GM18861 (cell line): ENCODE measurements at regions not wholly inside any gene's neighbourhood (a gene's known extent, or its start where the extent isn't known, plus 50 kb on each side); places are given as distances from the start of the nearest gene placed in this dataset.
"Not testable (repeated sequence)": the region's sequence is repeated elsewhere in the genome, so short reads cannot be mapped to it uniquely, and the experiment has no call there.

ENCODE experiments used
- ATAC-seq: cut with Tn5 transposase; IDR thresholded peaks from one replicate; pipeline ENCODE4 v1.9.1; 2021; ENCODE audit not compliant: unreplicated experiment

DNA sequence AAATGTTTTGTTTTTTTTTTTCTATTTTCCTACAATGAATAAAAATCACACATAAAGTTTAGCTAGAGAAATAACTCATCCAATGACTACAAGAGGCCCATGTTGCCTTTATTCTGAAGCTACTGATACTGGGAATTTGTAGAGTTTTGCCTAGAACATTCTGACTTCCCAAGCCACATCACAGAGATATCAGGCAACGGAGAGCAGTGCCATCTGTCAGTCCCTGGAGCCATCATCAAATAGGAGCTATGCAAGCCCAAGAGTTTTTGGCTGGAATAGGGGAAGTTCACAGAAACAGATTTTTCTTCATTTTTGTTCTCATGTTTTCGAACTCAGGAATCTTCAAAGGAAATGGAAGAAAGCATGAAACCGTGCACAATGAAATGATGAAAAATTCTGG is 896.6 kb downstream of the TLE1 start:
- ATAC-seq, result no peak

DNA sequence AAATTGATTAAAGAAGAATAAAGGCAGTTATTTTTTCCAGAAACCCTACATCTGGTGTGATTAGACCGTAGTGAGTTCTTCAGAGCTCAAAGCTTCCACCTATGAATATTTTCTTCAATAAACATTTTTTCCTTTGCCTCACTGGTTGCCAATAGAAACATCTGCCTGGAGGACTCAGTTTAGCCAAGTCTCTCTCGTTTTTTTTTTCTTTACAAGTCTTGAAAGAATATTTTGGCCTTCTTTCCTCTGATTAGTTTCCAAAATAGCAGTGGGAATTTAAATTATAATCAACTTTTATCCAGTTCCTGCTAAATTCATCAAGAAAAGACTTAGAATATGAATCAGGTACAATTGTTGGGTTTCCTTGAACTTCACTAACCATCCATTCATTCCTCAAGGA is 897.5 kb downstream of the TLE1 start:
- ATAC-seq, result no peak

DNA sequence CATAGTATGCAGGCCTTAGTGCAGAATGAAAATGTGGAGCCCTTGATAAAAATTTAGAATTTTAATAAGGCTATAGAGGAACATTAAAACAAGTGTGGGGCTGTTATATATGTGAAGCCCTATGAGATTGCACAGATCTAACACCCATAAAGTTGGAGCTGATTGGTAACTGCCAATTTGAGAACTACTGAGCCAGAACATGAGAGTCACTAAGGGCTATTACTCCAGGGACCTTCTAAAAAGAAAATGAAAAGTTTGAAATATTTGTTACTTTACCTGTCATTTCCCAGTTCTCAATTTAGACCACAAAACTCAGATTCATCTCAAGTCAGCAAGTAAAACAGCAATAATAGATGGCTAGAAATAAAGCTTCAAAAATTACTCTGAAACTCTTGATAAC is 898.6 kb downstream of the TLE1 start:
- ATAC-seq, result no peak

DNA sequence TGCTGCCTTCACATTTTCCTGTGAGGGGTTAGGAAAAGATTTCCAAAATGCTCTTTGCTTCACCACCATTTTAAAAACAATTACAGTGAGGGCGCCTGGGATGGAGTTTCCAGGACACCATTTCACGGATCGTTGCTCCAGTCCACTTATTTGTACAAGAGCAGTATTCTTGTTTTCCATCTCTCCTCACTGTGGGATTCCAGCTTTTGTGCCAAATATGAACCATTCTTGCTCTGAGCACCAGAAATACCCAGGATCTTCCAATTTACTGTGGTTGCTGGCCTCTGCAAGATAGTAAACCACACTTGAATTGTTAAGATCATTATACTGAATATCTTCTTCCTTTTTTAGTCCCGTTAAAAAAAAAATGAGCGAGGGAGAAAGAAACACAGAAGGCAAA is 899.5 kb downstream of the TLE1 start:
- ATAC-seq, result no peak

DNA sequence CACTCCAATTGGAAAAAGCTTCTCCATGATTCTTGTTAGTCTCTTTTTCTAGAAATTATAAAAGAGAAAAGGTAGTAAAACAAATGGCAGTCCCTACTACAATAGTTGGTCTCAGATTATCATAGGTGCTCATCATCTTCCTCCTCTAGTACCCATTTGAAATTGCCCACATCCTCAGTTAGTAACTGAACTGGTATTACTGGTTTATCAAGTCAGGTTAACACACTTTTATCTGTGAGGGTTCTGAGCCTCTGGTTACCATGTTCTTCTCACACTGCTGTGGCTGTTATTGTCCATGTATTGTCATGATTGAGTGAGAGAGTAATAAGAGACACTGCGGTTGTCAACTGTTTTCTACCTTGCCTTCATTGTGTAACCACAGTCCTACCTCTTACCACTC is 901.7 kb downstream of the TLE1 start:
- ATAC-seq, result no peak

DNA sequence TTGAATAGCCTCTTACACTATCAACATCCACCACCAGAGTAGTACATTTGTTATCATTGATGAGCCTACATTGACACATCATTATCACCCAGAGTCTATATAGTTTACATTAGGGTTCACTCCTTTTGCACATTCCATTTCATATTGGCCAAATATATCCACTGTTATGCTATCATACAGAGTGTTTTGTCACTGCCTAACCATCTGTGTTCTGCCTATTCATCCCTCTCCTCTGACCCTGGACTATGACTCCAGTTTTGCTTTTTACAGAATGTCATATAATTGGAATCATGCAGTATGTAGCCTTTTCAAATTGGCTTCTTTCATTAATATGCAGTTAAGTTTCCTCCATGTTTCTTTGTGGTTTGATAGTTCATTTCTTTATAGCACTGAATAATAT is 904.7 kb downstream of the TLE1 start:
- no peak for ATAC-seq

DNA sequence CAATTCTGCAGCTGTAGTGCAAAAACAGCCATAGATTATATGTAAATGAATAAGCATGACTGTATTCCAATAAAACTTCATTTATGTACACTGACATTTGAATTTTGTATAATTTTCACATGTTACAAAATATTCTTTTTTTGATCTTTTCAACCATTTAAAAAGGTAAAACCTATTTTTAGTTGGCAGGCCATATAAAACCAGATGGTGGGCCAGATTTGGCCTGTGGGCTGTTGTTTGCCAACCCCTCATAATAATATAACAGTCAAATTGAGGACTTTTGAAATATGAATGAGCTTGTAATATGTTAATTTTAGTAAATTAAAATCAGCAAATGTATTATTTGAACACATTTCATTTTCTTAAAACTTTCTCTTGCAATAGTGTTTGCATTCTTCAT is 913.4 kb downstream of the TLE1 start:
- ATAC-seq, result no peak

DNA sequence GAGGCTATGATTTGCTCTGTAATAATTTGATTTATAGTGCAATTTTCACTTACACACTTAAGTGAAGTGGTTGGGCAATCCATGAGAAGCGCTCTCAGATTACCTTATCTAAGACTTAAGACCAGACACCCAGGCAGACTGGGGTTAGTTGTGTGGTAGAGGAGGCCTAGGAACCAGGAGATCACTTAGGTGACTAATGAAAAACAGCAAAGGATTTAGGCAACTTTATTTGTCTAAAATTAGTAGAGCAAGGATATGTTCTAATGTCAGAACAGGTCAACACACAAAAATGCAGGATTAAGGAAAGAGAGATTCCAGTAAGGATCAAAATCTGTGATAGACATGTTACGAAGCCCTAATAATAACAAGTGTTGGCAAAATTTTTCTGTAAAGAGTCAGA is 913.8 kb downstream of the TLE1 start:
- ATAC-seq, result no peak

DNA sequence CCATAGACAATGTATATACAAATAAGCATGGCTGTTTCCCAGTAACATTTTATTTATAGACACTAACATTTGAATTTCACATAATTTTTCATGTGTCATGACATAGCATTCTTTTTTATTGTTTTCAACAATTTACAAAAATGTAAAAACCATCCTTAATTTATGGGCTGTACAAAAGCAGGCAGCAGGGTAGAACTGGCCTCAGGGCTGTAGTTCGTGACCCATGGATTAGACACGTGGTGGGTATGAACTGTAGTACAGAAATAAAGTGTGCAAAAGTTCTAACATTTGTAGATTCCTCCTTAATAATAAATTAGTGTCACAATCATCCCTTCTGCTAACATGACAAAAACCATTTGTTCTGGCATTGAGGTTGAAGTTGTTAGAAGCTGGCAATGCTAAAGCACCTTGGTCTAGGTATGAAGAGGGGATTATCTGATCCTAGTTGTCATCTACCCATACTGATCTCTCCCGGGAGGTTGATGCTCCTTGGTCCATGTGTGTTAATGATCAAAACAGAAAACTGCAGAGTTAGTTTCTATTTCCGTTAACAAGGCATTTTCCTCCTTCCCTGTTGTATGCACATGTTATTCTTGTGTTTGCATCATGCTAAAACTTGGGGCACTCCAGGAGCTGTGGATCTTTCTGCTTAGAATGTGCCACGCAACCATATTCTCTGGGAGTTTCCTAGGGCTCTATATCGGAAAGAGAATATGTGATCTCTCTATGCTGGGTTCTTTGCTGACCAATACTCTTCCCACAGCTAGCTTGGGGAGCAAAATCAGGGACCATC is 917.6 kb downstream of the TLE1 start:
- ATAC-seq, result no peak

DNA sequence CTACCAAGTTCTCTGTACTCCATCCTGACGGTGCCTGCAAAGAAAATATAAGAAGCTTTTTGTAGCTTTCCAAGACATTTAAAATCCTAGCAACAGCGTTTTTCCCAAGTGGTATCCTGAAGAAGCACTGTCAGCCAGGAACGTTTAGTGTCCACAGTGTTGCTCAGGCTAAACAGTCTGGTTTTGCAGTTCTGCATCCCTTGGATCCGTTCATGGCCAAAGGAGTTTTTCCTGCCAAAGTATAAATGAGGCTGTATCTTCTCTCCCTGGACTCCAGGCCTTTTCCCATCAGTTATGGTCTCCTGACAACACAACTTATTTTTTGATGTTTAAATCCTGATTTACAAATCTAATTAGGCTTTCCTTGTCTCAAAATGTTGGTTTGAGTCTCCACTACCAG is 925.8 kb downstream of the TLE1 start:
- no peak for ATAC-seq

DNA sequence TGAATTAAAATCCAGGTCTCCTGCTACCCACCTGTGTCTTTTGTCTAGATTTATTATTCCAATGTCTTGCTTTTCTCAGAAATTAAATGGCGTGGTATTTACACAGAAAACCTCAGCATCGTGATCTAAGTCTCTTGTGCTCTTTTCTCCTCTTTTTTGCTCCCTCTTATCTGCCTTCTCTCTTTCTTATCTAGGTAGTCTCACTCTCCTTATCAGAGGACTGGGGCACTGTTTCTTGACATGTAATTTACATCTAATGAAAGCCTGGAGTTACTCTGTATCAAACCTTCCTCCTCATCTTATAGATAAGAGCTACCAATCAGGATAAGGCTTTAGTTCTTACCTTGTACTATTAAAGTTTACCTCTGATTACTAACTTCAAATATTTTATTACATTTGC is 933.8 kb downstream of the TLE1 start:
- no peak for ATAC-seq

DNA sequence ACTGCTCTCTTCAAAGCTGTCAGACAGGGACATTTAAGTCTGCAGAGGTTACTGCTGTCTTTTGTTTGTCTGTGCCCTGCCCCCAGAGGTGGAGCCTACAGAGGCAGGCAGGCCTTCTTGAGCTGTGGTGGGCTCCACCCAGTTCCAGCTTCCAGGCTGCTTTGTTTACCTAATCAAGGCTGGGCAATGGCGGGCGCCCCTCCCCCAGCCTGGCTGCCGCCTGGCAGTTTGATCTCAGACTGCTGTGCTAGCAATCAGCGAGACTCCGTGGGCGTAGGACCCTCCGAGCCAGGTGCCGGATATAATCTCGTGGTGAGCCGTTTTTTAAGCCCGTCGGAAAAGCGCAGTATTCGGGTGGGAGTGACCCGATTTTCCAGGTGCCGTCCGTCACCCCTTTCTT is 942.3 kb downstream of the TLE1 start:
- ATAC-seq, result not testable (repeated sequence)

DNA sequence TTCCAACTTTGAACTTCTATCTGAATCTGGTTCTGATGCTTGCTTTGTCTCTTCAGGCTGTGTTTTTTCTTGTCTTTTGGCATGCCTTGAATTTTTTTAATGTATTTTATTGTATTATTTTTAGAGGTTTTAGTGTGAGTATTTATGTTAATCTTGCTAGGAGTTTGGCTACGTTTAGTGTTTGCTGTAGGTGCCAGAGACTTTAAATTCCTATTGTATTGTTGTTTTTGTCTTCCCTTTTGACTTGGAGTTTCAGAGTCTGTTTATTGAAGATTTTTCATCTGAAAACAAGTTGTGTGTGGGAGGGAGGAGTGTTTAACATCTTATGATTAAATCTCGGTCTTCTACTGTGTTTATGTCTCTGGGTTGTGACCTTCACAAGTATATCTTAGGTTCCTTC is 956.8 kb downstream of the TLE1 start:
- no peak for ATAC-seq

DNA sequence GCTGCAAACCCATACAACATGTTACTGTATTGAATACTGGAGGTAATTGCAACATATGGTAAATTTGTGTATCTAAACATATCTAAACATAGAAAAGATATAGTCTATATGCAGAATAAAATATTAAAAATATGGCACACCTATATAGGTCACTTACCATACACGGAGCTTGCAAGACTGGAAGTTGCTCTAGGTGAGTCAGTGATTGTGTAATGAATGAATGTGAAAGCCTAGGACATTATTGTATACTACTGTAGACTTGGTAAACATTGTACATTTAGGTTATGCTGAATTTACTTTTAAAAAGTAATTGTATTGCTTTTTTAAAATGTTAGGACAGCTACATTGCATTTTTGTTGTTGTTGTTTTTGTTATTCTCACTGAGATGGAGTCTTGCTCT is 968.8 kb downstream of the TLE1 start:
- no peak for ATAC-seq

DNA sequence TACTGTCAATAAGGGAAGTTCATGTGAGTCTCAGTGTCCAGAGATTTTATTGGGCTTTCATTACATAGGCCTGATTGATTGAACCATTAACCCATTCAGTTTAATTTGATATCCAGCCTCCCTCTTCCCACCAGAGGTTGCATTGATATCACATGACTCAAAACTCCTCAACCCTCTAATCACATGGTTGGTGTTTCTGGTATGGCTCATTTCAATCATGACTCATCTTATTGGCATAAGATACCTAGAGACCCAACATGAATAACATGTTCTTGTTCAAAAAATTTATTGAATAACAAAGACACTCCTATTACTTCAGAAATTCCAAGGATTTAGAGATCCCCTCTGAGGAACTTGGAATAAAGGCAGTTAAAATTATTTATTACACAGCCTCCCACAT is 982.2 kb downstream of the TLE1 start:
- no peak for ATAC-seq

DNA sequence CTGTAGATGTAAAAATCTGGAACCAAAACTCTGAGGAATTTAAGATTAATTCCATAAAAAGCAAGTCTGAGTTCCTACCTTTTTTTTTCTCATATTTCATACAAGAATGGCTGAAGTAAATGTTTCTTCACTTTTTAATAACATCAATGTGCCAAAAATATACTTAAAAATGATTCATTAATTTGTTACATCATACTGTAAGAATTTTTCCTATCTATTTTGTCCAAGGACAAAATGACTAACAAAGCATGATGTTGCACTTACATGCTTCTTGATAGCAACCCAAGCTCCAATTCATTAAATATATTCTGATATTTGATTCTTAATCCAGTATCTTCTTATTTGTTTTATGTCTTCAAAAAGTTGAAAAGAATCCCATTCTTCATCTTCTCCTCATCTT is 988.3 kb downstream of the TLE1 start:
- ATAC-seq, result no peak

DNA sequence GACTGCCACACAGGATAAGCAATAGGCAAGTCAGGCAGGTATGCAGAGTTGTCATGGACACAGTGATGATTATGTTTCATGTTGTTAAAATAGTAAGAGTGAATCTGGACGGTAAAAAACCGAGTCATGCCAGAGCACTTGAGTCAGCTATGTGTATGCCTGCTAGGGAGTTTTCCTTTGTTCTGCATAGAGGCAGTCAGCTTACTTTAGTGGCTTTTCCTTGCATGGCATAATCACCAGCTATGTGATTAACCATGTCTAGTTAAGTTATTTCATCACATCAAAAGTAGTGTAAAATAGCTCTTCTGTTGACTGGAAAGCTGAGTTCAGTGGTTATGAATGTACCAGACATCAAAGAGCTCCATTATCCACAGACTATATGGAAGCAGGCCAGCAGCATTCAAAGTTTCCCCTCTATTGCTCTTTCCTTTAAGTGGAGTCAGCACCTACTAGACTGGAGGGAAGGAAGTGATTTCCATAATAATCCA is 989.8 kb downstream of the TLE1 start:
- no peak for ATAC-seq

DNA sequence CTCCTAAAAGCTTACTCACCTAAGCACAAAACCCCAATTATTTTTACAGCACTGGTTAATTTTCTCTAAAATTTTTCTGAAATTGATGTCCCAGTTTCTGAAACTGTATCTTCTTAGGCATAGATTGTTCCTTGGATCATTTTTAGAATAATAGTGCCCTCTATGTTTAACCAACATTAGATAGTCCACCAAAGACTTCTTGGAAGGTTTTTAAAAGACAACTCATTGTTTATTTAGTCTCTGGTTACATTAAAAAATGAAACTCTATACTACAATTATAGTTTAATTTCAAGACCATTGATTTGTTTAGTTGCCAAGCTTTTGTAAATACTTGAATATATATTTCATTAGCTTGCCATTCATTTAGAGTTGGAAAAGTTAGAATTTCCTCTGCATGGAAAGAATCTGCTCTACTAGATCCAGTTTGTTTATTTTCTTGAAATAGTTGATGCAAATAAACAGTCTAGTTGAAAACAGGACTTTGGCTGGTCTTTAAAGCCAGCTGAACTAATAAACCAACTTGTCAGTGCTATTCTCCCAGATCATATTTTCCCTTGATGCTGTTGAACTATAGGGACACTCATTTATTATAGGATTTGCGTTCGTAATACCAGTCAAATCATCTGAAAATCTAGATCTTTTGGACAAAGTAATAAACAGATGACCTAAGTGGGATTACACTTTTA is 990.5 kb downstream of the TLE1 start:
- ATAC-seq, result no peak

DNA sequence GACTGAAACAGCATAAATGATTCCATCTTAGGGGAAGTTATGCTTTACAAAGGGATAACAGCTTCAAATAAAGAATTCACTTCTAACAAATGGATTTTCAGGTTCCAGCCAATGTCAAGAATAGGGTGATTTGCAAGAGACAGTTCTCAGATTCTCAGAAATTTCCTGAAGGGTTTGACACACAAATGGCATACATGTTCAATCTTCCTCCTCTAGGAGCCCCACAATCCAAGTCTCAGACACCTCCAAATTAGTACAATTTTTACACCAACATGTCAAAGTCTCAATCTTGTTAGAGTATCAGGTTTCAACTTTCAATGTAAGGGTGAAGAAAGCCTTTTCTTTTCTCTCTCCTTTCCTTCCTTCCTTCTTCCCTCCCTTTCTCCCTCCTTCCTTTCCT is 996.6 kb downstream of the TLE1 start:
- no peak for ATAC-seq

DNA sequence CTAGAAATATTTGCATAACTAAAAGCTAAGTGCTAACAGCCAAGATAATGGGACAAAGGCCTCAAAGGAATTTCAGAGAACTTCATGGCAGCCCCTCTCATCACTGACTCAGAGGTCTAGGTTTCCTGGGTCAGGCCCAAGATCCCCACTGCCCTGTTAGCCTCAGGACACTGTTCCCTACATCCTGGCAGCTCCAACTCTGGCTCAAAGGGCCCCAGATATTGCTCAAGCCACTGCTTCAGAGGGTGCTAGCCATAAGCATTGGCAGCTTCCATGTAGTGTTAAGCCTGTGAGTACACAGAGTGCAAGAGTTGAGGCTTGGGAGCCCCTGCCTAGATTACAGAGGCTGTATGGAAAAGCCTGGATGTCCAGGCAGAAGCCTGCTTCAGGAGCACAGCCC is 998.1 kb downstream of the TLE1 start:
- ATAC-seq, result no peak

DNA sequence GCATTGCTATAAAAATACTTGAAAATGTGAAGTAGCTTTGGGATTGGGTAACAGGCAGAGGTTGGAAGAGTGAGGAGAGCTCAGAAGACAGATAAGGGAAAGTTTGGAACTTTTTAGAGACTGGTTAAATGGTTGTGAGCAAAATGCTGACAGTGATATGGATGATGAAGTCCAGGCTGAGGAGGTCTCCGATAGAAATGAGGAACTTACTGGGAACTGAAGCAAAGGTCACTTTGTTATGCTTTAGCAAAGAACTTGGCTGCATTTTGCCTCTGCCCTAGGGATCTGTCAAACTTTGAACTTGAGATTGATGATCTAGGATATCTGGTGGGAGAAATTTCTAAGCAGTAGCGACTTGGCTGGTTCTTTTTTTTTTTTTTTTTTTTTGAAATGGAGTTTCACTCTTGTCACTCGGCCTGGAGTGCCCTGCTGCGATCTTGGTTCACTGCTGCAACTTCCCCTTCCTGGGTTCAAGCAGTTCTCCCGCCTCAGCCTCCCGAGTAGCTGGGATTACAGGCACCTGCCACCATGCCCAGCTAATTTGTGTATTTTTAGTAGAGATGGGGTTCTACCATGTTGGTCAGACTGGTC is 998.9 kb downstream of the TLE1 start:
- ATAC-seq, result no peak

DNA sequence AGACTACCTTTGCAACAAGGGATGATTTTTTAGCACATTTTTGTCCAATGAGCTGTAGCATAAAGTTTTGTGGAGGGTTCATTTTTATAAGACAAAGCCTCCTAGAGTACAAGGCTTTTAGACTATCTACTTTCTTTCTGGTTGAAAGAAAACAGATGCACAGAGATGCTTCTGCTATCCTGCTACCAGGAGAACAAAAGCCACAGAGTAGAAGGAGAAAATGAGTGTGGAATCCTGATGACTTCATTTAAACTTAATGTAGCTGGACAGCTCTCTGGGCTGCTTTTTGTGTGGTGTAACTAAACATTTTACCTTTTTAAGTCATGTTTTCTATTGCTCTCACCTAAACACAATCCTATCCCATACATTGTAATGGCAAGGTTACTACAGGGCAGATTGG is 1009.4 kb downstream of the TLE1 start:
- ATAC-seq, result no peak
